Hepatocyte (in vitro differentiated cells): ENCODE measurements at regions not wholly inside any gene's neighbourhood (a gene's known extent, or its start where the extent isn't known, plus 50 kb on each side); places are given as distances from the start of the nearest gene placed in this dataset.

Experiments
- CTCF ChIP-seq: fragments of 200-600 bp; sonication (generic); IDR thresholded peaks from 2 replicates; pipeline ENCODE4 v1.5.1; 2016; ENCODE audit warnings: antibody characterized with exemption, mild to moderate bottlenecking; ENCODE audit not compliant: poor library complexity
- EZH2 ChIP-seq: fragments of 200-600 bp; sonication (generic); IDR thresholded peaks from 2 replicates; pipeline ENCODE4 v1.6.1; 2016; ENCODE audit warnings: antibody characterized with exemption, mild to moderate bottlenecking, borderline replicate concordance
- EZH2phosphoT487 ChIP-seq: fragments of 200-600 bp; sonication (generic); IDR thresholded peaks from one replicate; pipeline ENCODE4 v1.6.1; 2018; ENCODE audit warnings: antibody characterized with exemption, mild to moderate bottlenecking, low read depth, moderate library complexity; ENCODE audit not compliant: unreplicated experiment, severe bottlenecking

DNA sequence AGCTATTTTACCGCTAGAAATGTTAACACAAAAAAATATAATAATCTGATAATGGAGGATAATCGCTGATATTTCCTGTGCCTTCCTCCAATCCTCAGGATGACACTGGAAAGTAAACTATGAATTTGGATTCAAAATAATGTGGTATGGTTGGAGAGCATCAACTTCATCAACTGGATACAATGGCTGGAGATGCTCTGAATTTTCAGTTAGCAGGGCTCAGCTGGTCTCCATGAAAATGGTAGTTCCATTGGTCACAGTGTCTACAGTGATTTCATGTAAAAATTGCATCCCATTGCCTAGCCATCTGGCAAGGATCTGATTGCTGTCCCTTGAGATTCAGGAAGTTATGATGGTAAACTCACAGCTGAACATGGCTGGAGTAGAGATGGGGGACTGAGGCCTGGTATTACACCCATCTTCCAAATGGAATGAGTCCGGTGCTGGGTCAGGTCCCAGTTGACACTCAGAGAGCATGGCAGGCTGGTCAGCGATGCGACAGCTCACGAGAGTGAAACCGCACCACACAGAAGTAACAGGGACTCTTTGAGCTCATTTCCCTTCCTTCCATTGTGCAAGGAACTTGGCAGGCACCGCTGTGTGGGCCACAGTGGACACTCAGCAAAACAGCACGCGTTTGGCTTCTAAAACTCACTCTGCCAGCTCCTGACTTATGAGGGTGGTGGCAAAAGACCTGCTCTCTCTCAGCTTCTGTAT lies 142.4 kb upstream of the TNFAIP3 start:
- TF ChIP-seq CTCF (no peak), EZH2phosphoT487 (no peak), EZH2 (no peak)
